Muscle of arm (tissue), 1 donor: ENCODE measurements at regions not wholly inside any gene's neighbourhood (a gene's known extent, or its start where the extent isn't known, plus 50 kb on each side); places are given as distances from the start of the nearest gene placed in this dataset.

Source experiments
- DNase-seq: peaks from one replicate; pipeline ENCODE4 v3.0.0-alpha.2; 2013

GRCh38 chr10:63708421-63708820 lies 187.2 kb downstream of the REEP3 start:
- no peak for DNase-seq

GRCh38 chr10:63710703-63711102 lies 189.5 kb downstream of the REEP3 start:
- no peak for DNase-seq

- DNase-seq, result no peak
Observed at GRCh38 chr10:63711361-63711760, 190.2 kb downstream of the REEP3 start.

GRCh38 chr10:63711867-63712716 lies 190.9 kb downstream of the REEP3 start:
- DNase-seq, result peak; percentile 75

GRCh38 chr10:63712717-63713115 lies 191.5 kb downstream of the REEP3 start:
- no peak for DNase-seq

GRCh38 chr10:63713191-63714144 lies 192.3 kb downstream of the REEP3 start:
- DNase-seq, result peak; percentile 91

- DNase-seq, result no peak
Observed at GRCh38 chr10:63716016-63716580, 194.9 kb downstream of the REEP3 start.

GRCh38 chr10:63717027-63717715 lies 196.0 kb downstream of the REEP3 start:
- no peak for DNase-seq

- DNase-seq, result no peak
Observed at GRCh38 chr10:63718006-63718405, 196.8 kb downstream of the REEP3 start.

- DNase-seq, result no peak
Observed at GRCh38 chr10:63718421-63718820, 197.2 kb downstream of the REEP3 start.

- no peak for DNase-seq
Observed at GRCh38 chr10:63719226-63719856, 198.1 kb downstream of the REEP3 start.

- no peak for DNase-seq
Observed at GRCh38 chr10:63720072-63720537, 198.9 kb downstream of the REEP3 start.

GRCh38 chr10:63720676-63721075 lies 199.5 kb downstream of the REEP3 start:
- DNase-seq, result no peak

GRCh38 chr10:63722537-63722936 lies 201.3 kb downstream of the REEP3 start:
- DNase-seq, result no peak

GRCh38 chr10:63723320-63723719 lies 202.1 kb downstream of the REEP3 start:
- DNase-seq, result no peak

GRCh38 chr10:63723741-63724140 lies 202.5 kb downstream of the REEP3 start:
- no peak for DNase-seq

GRCh38 chr10:63724922-63725321 lies 203.7 kb downstream of the REEP3 start:
- no peak for DNase-seq

- no peak for DNase-seq
Observed at GRCh38 chr10:63726867-63727266, 205.7 kb downstream of the REEP3 start.

GRCh38 chr10:63727636-63728035 lies 206.4 kb downstream of the REEP3 start:
- no peak for DNase-seq

GRCh38 chr10:63735305-63735704 lies 214.1 kb downstream of the REEP3 start:
- DNase-seq, result no peak

GRCh38 chr10:63738410-63738809 lies 217.2 kb downstream of the REEP3 start:
- DNase-seq, result no peak
